HepG2 (cell line): ENCODE measurements at regions not wholly inside any gene's neighbourhood (a gene's known extent, or its start where the extent isn't known, plus 50 kb on each side); places are given as distances from the start of the nearest gene placed in this dataset.

Experiments
- ATAC-seq: fragments of 200-7000 bp; cut with Tn5 transposase; 3 replicates; pipeline ENCODE4 v1.9.1; 2020; ENCODE audit warnings: mild to moderate bottlenecking, moderate library complexity
- BruUV-seq: library from RNA; stranded (reverse); fragments of 400-500 nt; replicated peaks from 2 replicates; lab custom pipeline; 2021; lab: Mats Ljungman, UMichigan
- CTCF ChIA-PET: fragments of 300-600 bp; formaldehyde crosslinking; extraction: SDS; loops from one replicate; lab custom pipeline; 2021; ENCODE audit warnings: low total read pairs, inconsistent platforms, low intra/inter-chr PET ratio; lab: Yijun Ruan, JAX
- POLR2A ChIA-PET: fragments of 350-600 bp; sonication (Branson Sonifier 250); formaldehyde crosslinking; loops from one replicate; lab custom pipeline; 2020; ENCODE audit warnings: antibody characterized with exemption, inconsistent platforms; lab: Yijun Ruan, JAX
- DNase-seq: peaks from one replicate; pipeline ENCODE4 v3.0.0-alpha.2; 2015; ENCODE audit warnings: low spot score
- FAIRE-seq: peaks from 3 replicates; lab custom pipeline; 2011; peaks lifted over from hg19 to GRCh38; lab: Jason Lieb, UNC
- H2AFZ ChIP-seq: one replicate; pipeline ENCODE4 v1.6.1; 2011; ENCODE audit warnings: low read length, inconsistent platforms
- H3K27ac ChIP-seq: fragments of 300-600 bp; 3 replicates; pipeline ENCODE4 v1.8.0; 2011; ENCODE audit warnings: mixed run types, mild to moderate bottlenecking, mixed read lengths, low read length, inconsistent platforms; ENCODE audit not compliant: insufficient read depth; ENCODE audit errors: extremely low read length
- H3K27me3 ChIP-seq, 2 experiments: fragments of 200-600 bp in 1 of 2; 2 replicates in 1 of 2; 3 replicates in 1 of 2; pipeline versions ENCODE4 v1.6.0 to v1.8.0; 2011; ENCODE audit warnings: low read length in 2 of 2, mild to moderate bottlenecking in 2 of 2, moderate library complexity in 2 of 2, inconsistent platforms in 1 of 2; ENCODE audit not compliant: insufficient read depth in 2 of 2, control insufficient read depth in 1 of 2
- H3K36me3 ChIP-seq, 2 experiments: fragments of 200-600 bp in 1 of 2; replicated peaks in 1 of 2; 2 replicates in 1 of 2; 3 replicates in 1 of 2; pipeline versions ENCODE4 v1.5.1 to v1.8.0; 2011; ENCODE audit warnings: low read length in 2 of 2, inconsistent platforms in 1 of 2; ENCODE audit not compliant: insufficient read depth in 2 of 2, control insufficient read depth in 1 of 2
- H3K4me1 ChIP-seq: 2 replicates; pipeline ENCODE4 v1.5.1; 2012; ENCODE audit warnings: low read length, inconsistent platforms; ENCODE audit not compliant: insufficient read depth
- H3K4me2 ChIP-seq: 2 replicates; pipeline ENCODE4 v1.6.0; 2011; ENCODE audit warnings: low read depth, low read length, inconsistent platforms
- H3K4me3 ChIP-seq, 3 experiments: fragments of 200-600 bp in 1 of 3; sonication (generic), shearing (Covaris generic) in 1 of 3; replicated peaks in 1 of 3; 2 replicates each; pipeline ENCODE4 v1.5.1; 2011 to 2016; ENCODE audit warnings: low read length in 3 of 3, inconsistent platforms in 2 of 3, low read depth in 2 of 3, mild to moderate bottlenecking in 2 of 3, control low read depth in 1 of 3, mixed read lengths in 1 of 3; ENCODE audit not compliant: insufficient read depth in 1 of 3
- H3K79me2 ChIP-seq: one replicate; pipeline ENCODE4 v1.6.1; 2011; ENCODE audit warnings: low read length, inconsistent platforms; ENCODE audit not compliant: insufficient read depth
- H3K9ac ChIP-seq: 2 replicates; pipeline ENCODE4 v1.6.0; 2011; ENCODE audit warnings: mild to moderate bottlenecking, low read depth, low read length, inconsistent platforms; ENCODE audit not compliant: insufficient read depth
- H3K9me3 ChIP-seq: 2 replicates; pipeline ENCODE4 v1.5.1; 2012; ENCODE audit warnings: mild to moderate bottlenecking, low read length
- H4K20me1 ChIP-seq: 2 replicates; pipeline ENCODE4 v1.6.0; 2011; ENCODE audit warnings: inconsistent platforms, mild to moderate bottlenecking, low read length, moderate library complexity; ENCODE audit not compliant: insufficient read depth
- EED ChIP-seq: sonication (generic); formaldehyde crosslinking; IDR thresholded peaks from 2 replicates; pipeline ENCODE4 v1.5.0; 2020; ENCODE audit warnings: mild to moderate bottlenecking, missing genetic modification reagents
- EHMT2 ChIP-seq: fragments of 200-600 bp; sonication (generic); IDR thresholded peaks from 2 replicates; pipeline ENCODE4 v1.7.0; 2017; ENCODE audit warnings: antibody characterized with exemption, low read depth, low read length, borderline replicate concordance
- NFIC ChIP-seq: IDR thresholded peaks from 2 replicates; pipeline ENCODE4 v1.6.1; 2012; ENCODE audit warnings: mild to moderate bottlenecking, low read length, inconsistent platforms
- PAXIP1 ChIP-seq: sonication (generic); formaldehyde crosslinking; conservative IDR thresholded peaks from 2 replicates; pipeline ENCODE4 v1.4.0; 2020; ENCODE audit warnings: mild to moderate bottlenecking, missing genetic modification reagents, moderate library complexity
- PHF5A ChIP-seq: IDR thresholded peaks from one replicate; pipeline ENCODE4 v1.6.1; 2018; ENCODE audit warnings: low read depth, missing genetic modification reagents; ENCODE audit not compliant: unreplicated experiment
- SMAD1 ChIP-seq: sonication (generic); formaldehyde crosslinking; IDR thresholded peaks from 2 replicates; pipeline ENCODE4 v1.4.0; 2020; ENCODE audit warnings: missing genetic modification reagents, low read depth, mild to moderate bottlenecking, borderline replicate concordance
- TBP ChIP-seq: sonication (generic); formaldehyde crosslinking; IDR thresholded peaks from 2 replicates; pipeline ENCODE4 v1.5.0; 2020; ENCODE audit warnings: missing genetic modification reagents
- YEATS2 ChIP-seq: sonication (generic); formaldehyde crosslinking; IDR thresholded peaks from 2 replicates; pipeline ENCODE4 v1.4.0; 2020; ENCODE audit warnings: missing genetic modification reagents, borderline replicate concordance
- WGBS: methylation state at CpG from one replicate; pipeline ENCODE4 v1.1.6; 2017; ENCODE audit warnings: low lambda C conversion rate; 5-methylcytosine and 5-hydroxymethylcytosine counted together
- in situ Hi-C: cut with HindIII; loops from 2 replicates; pipeline ENCODE4 v1.10.0; 2017; ENCODE audit warnings: low pct_unique_long_range_greater_than_20kb; ENCODE audit not compliant: extremely low pct_ligation_motif_present
- intact Hi-C: fragments of 100-400 bp; cut with micrococcal nuclease; formaldehyde crosslinking; loops from one replicate; pipeline ENCODE4 v1.10.0; 2022; ENCODE audit not compliant: unreplicated experiment

- BruUV-seq, result no TSS peak
- TF ChIP-seq PHF5A (no peak), PAXIP1 (no peak), EED (CRISPR knock-in tag) (no peak), TBP (CRISPR knock-in tag) (no peak), YEATS2 (CRISPR knock-in tag) (no peak), SMAD1 (CRISPR knock-in tag) (no peak), EHMT2 (no peak), NFIC (no peak)
- Histone ChIP-seq H3K4me1 (peaks cover 52% of the 10 kb centered on the region), H3K9me3 (0 out of 2 replicates have a peak, but pooled peaks cover 2% of the 10 kb centered on the region), H3K9ac (no peak overlapping the region), H4K20me1 (no peaks in the 10 kb centered on the region), H3K27me3 (peaks cover 2 to 26% of the 10 kb centered on the region in 2 experiments; a peak in 4 of 5 replicates), H3K4me2 (peak overlapping the region; percentile 89; the same call in 1 of the 2 replicates), H3K79me2 (no peaks in the 10 kb centered on the region), H3K36me3 (no peaks in the 10 kb centered on the region), H2AFZ (no peak overlapping the region), H3K27ac (no peak overlapping the region), H3K4me3 (no peak overlapping the region)
- in situ Hi-C loops, result no loop called here
- ATAC-seq (no peak), FAIRE-seq (no peak), DNase-seq (no peak)
- POLR2A ChIA-PET, result no interaction called here
- CTCF ChIA-PET, result interaction anchor here (2.1 kb wide), 1 partner anchor 442 kb away, joined by 9 read pairs; no protein-coding TSS in a partner anchor
- 39% methylated on average over 3 of the region's 3 CpGs for WGBS
- intact Hi-C loops, result loop anchor here (5.0 to 10.0 kb wide), 2 partner anchors 743 to 1226 kb away; no protein-coding TSS in a partner anchor
These were observed 71.9 kb downstream of the TEX51 start for GRCh38 chr2:126970583-126970982.
